Tibial nerve (tissue), 4 donors: ENCODE measurements at regions not wholly inside any gene's neighbourhood (a gene's known extent, or its start where the extent isn't known, plus 50 kb on each side); places are given as distances from the start of the nearest gene placed in this dataset.
"Not testable (repeated sequence)": the region's sequence is repeated elsewhere in the genome, so short reads cannot be mapped to it uniquely, and the experiment has no call there.

Experiments
- DNase-seq, 2 donors: peaks; one replicate each; pipeline ENCODE4 v3.0.0-alpha.2; 2019; ENCODE audit warnings: low spot score in 2 of 2
- H3K27ac ChIP-seq, 4 donors: fragments of 200-600 bp; sonication (generic) in 3 of 4; one replicate each; pipeline ENCODE4 v1.5.1; 2017 to 2019; ENCODE audit warnings: mild to moderate bottlenecking in 1 of 4
- H3K27me3 ChIP-seq, 2 donors: fragments of 200-600 bp; sonication (generic) in 1 of 2; one replicate each; pipeline versions ENCODE4 v1.5.1 to v1.6.0; 2017 to 2019
- H3K36me3 ChIP-seq, 3 donors: fragments of 200-600 bp; sonication (generic); one replicate each; pipeline ENCODE4 v1.5.1; 2018 to 2019
- H3K4me1 ChIP-seq, 4 donors: fragments of 200-600 bp; sonication (generic) in 3 of 4; one replicate each; pipeline ENCODE4 v1.5.1; 2017 to 2019
- H3K4me3 ChIP-seq, 4 donors: fragments of 200-600 bp; sonication (generic) in 3 of 4; one replicate each; pipeline ENCODE4 v1.5.1; 2017 to 2019; ENCODE audit warnings: mild to moderate bottlenecking in 1 of 4, moderate library complexity in 1 of 4
- H3K9me3 ChIP-seq, 4 donors: fragments of 200-600 bp; sonication (generic) in 3 of 4; one replicate each; pipeline ENCODE4 v1.5.1; 2017 to 2019
- CTCF ChIP-seq, 5 experiments: fragments of 200-600 bp in 3 of 5; fragments of 450-650 bp in 2 of 5; sonication (generic) in 3 of 5; IDR thresholded peaks; one replicate each; pipeline ENCODE4 v1.5.1; 2016 to 2019; ENCODE audit warnings: antibody characterized with exemption in 5 of 5, mild to moderate bottlenecking in 3 of 5, moderate library complexity in 2 of 5
- EP300 ChIP-seq, 2 donors: sonication (generic); formaldehyde crosslinking; IDR thresholded peaks; one replicate each; pipeline ENCODE4 v1.6.1; 2017; ENCODE audit warnings: antibody characterized with exemption in 2 of 2, mild to moderate bottlenecking in 1 of 2
- POLR2A ChIP-seq, 2 donors: fragments of 450-650 bp; IDR thresholded peaks; one replicate each; pipeline ENCODE4 v1.6.1; 2017; ENCODE audit warnings: antibody characterized with exemption in 2 of 2, mild to moderate bottlenecking in 2 of 2, moderate library complexity in 2 of 2
- WGBS, 2 donors: methylation state at CpG; one replicate each; pipeline ENCODE4 v1.1.5; 2018; 5-methylcytosine and 5-hydroxymethylcytosine counted together

GRCh38 chr6:15817100-15817499 is 154.3 kb upstream of the DTNBP1 start:
- whole genome bisulfite sequencing, 2 donors, result 82 to 90% methylated on average over 4 of the region's 4 CpGs
- Histone ChIP-seq H3K4me3 (no peak overlapping the region), H3K4me1 (no peaks in the 10 kb centered on the region), H3K36me3 (no peaks in the 10 kb centered on the region), H3K9me3 (no peaks in the 10 kb centered on the region), H3K27me3 (no peaks in the 10 kb centered on the region), H3K27ac (no peak overlapping the region)
- TF ChIP-seq CTCF (IDR thresholded peaks at IDR 0.05) (no peak), EP300 (IDR thresholded peaks at IDR 0.05) (no peak), POLR2A (IDR thresholded peaks at IDR 0.05) (no peak)
- DNase-seq, result no peak

- Histone ChIP-seq H3K4me1 (no peaks in the 10 kb centered on the region), H3K4me3 (no peak overlapping the region), H3K36me3 (no peaks in the 10 kb centered on the region), H3K9me3 (no peaks in the 10 kb centered on the region), H3K27ac (no peak overlapping the region), H3K27me3 (no peaks in the 10 kb centered on the region)
- TF ChIP-seq EP300 (IDR thresholded peaks at IDR 0.05) (no peak), POLR2A (IDR thresholded peaks at IDR 0.05) (no peak), CTCF (IDR thresholded peaks at IDR 0.05) (no peak)
- DNase-seq, result no peak
- 73 to 75% methylated on average over 2 of the region's 2 CpGs for WGBS, 2 donors
These were observed 153.8 kb upstream of the DTNBP1 start for GRCh38 chr6:15816661-15817060.

- H3K9me3 ChIP-seq, H3K27ac ChIP-seq, H3K27me3 ChIP-seq, H3K36me3 ChIP-seq, H3K4me1 ChIP-seq, H3K4me3 ChIP-seq, DNase-seq: not testable (repeated sequence)
- WGBS, 2 donors, result 68 to 82% methylated on average over 5 of the region's 5 CpGs
These were observed 150.9 kb upstream of the DTNBP1 start for GRCh38 chr6:15813698-15814097.

GRCh38 chr6:15811107-15811506 is 148.3 kb upstream of the DTNBP1 start:
- 95 to 97% methylated on average over 2 of the region's 2 CpGs for WGBS, 2 donors

GRCh38 chr6:15810618-15811017 is 147.8 kb upstream of the DTNBP1 start:
- H3K9me3 ChIP-seq, result no peaks in the 10 kb centered on the region
- 21 to 33% methylated on average over 1 of the region's 1 CpG for WGBS, 2 donors
- H3K36me3 ChIP-seq, result no peaks in the 10 kb centered on the region
- no peak for DNase-seq
- H3K27me3 ChIP-seq, result no peaks in the 10 kb centered on the region
- no peak overlapping the region for H3K27ac ChIP-seq
- H3K4me3 ChIP-seq, result no peak overlapping the region
- H3K4me1 ChIP-seq, result no peaks in the 10 kb centered on the region
- no peak for TF ChIP-seq POLR2A (IDR thresholded peaks at IDR 0.05)
- no peak for TF ChIP-seq CTCF (IDR thresholded peaks at IDR 0.05)
- no peak for TF ChIP-seq EP300 (IDR thresholded peaks at IDR 0.05)

More at GRCh38 chr6:15811107-15811506, 148.3 kb upstream of the DTNBP1 start:
- H3K27me3 ChIP-seq, result no peaks in the 10 kb centered on the region
- no peaks in the 10 kb centered on the region for H3K9me3 ChIP-seq
- H3K4me3 ChIP-seq, result no peak overlapping the region
- no peaks in the 10 kb centered on the region for H3K36me3 ChIP-seq
- no peaks in the 10 kb centered on the region for H3K4me1 ChIP-seq
- no peak overlapping the region for H3K27ac ChIP-seq
- no peak for DNase-seq
- TF ChIP-seq CTCF (IDR thresholded peaks at IDR 0.05) (no peak), POLR2A (IDR thresholded peaks at IDR 0.05) (no peak), EP300 (IDR thresholded peaks at IDR 0.05) (no peak)

- no peaks in the 10 kb centered on the region for H3K9me3 ChIP-seq
- no peaks in the 10 kb centered on the region for H3K27me3 ChIP-seq
- no peaks in the 10 kb centered on the region for H3K4me1 ChIP-seq
- no peak overlapping the region for H3K4me3 ChIP-seq
- TF ChIP-seq POLR2A (IDR thresholded peaks at IDR 0.05), result no peak
- no peak for TF ChIP-seq CTCF (IDR thresholded peaks at IDR 0.05)
- no peak for TF ChIP-seq EP300 (IDR thresholded peaks at IDR 0.05)
- H3K36me3 ChIP-seq, result no peaks in the 10 kb centered on the region
- no peak for DNase-seq
- WGBS, 2 donors, result 77 to 78% methylated on average over 2 of the region's 2 CpGs
- H3K27ac ChIP-seq, result no peak overlapping the region
These were observed 146.5 kb upstream of the DTNBP1 start for GRCh38 chr6:15809367-15809766.
